Dendritic cell treated with granulocyte-macrophage colony-stimulating factor and Interleukin-4, amounts not matched to agents 40 ng/mL and 50 ng/mL, for 4 days (primary cell): ENCODE measurements at regions not wholly inside any gene's neighbourhood (a gene's known extent, or its start where the extent isn't known, plus 50 kb on each side); places are given as distances from the start of the nearest gene placed in this dataset.

ENCODE experiments used
- H3K27ac Mint-ChIP-seq: one replicate; pipeline ENCODE4 v1.8.0; 2022; ENCODE audit warnings: mild to moderate bottlenecking, mixed read lengths
- H3K27me3 Mint-ChIP-seq: one replicate; pipeline ENCODE4 v1.8.0; 2022; ENCODE audit warnings: mild to moderate bottlenecking, mixed read lengths
- H3K36me3 Mint-ChIP-seq: one replicate; pipeline ENCODE4 v1.8.0; 2022; ENCODE audit warnings: low read depth, mixed read lengths
- H3K4me1 Mint-ChIP-seq: one replicate; pipeline ENCODE4 v1.8.0; 2022; ENCODE audit warnings: low read depth, mixed read lengths
- H3K4me3 Mint-ChIP-seq: one replicate; pipeline ENCODE4 v1.8.0; 2022; ENCODE audit warnings: mild to moderate bottlenecking, moderate library complexity, mixed read lengths
- H3K9me3 Mint-ChIP-seq: one replicate; pipeline ENCODE4 v1.8.0; 2022; ENCODE audit warnings: mixed read lengths
- intact Hi-C: fragments of 100-400 bp; cut with micrococcal nuclease; formaldehyde crosslinking; loops from one replicate; pipeline ENCODE4 v1.15.0; 2022

GRCh38 chr4:179586460-179586859, 2144.2 kb upstream of the AGA start:
- no peak overlapping the region for H3K27ac Mint-ChIP-seq
- no peaks in the 10 kb centered on the region for H3K36me3 Mint-ChIP-seq
- H3K4me3 Mint-ChIP-seq = no peak overlapping the region
- H3K27me3 Mint-ChIP-seq = no peaks in the 10 kb centered on the region
- H3K9me3 Mint-ChIP-seq = peaks cover 20% of the 10 kb centered on the region
- intact Hi-C loops = no loop called here
- H3K4me1 Mint-ChIP-seq = no peaks in the 10 kb centered on the region

- Mint-ChIP-seq H3K4me1 (no peaks in the 10 kb centered on the region), H3K4me3 (no peak overlapping the region)
- intact Hi-C loops = no loop called here
Measured at GRCh38 chr4:179595671-179596410, 2153.6 kb upstream of the AGA start.

GRCh38 chr4:179596621-179597020, 2154.4 kb upstream of the AGA start:
- H3K4me1 Mint-ChIP-seq = no peaks in the 10 kb centered on the region
- no peak overlapping the region for H3K4me3 Mint-ChIP-seq
- intact Hi-C loops = no loop called here
- H3K27me3 Mint-ChIP-seq = no peaks in the 10 kb centered on the region
- H3K36me3 Mint-ChIP-seq = no peaks in the 10 kb centered on the region
- H3K9me3 Mint-ChIP-seq = peaks cover 6% of the 10 kb centered on the region
- H3K27ac Mint-ChIP-seq = no peak overlapping the region

More at GRCh38 chr4:179595671-179596410, 2153.6 kb upstream of the AGA start:
- H3K36me3 Mint-ChIP-seq = no peaks in the 10 kb centered on the region
- H3K27me3 Mint-ChIP-seq = no peaks in the 10 kb centered on the region
- peaks cover 11% of the 10 kb centered on the region for H3K9me3 Mint-ChIP-seq
- H3K27ac Mint-ChIP-seq = no peak overlapping the region

- intact Hi-C loops = no loop called here
- H3K27ac Mint-ChIP-seq = no peak overlapping the region
- H3K9me3 Mint-ChIP-seq = peaks cover 6% of the 10 kb centered on the region
- H3K27me3 Mint-ChIP-seq = no peaks in the 10 kb centered on the region
- H3K36me3 Mint-ChIP-seq = no peaks in the 10 kb centered on the region
- H3K4me1 Mint-ChIP-seq = no peaks in the 10 kb centered on the region
- no peak overlapping the region for H3K4me3 Mint-ChIP-seq
Measured at GRCh38 chr4:179597301-179597700, 2155.1 kb upstream of the AGA start.

- Mint-ChIP-seq H3K27me3 (no peaks in the 10 kb centered on the region), H3K36me3 (no peaks in the 10 kb centered on the region), H3K9me3 (peaks cover 10% of the 10 kb centered on the region), H3K27ac (no peak overlapping the region), H3K4me1 (no peaks in the 10 kb centered on the region), H3K4me3 (no peak overlapping the region)
- intact Hi-C loops = no loop called here
Measured at GRCh38 chr4:179601671-179602070, 2159.4 kb upstream of the AGA start.

- H3K27me3 Mint-ChIP-seq = no peaks in the 10 kb centered on the region
- peaks cover 26% of the 10 kb centered on the region for H3K9me3 Mint-ChIP-seq
- no peak overlapping the region for H3K27ac Mint-ChIP-seq
- H3K36me3 Mint-ChIP-seq = no peaks in the 10 kb centered on the region
- intact Hi-C loops = no loop called here
- H3K4me1 Mint-ChIP-seq = no peaks in the 10 kb centered on the region
- H3K4me3 Mint-ChIP-seq = no peak overlapping the region
Measured at GRCh38 chr4:179605196-179605595, 2163.0 kb upstream of the AGA start.

GRCh38 chr4:179607003-179607402, 2164.8 kb upstream of the AGA start:
- no peak overlapping the region for H3K4me3 Mint-ChIP-seq
- H3K9me3 Mint-ChIP-seq = peaks cover 26% of the 10 kb centered on the region
- H3K27me3 Mint-ChIP-seq = no peaks in the 10 kb centered on the region
- intact Hi-C loops = no loop called here
- H3K27ac Mint-ChIP-seq = no peak overlapping the region
- no peaks in the 10 kb centered on the region for H3K4me1 Mint-ChIP-seq
- no peaks in the 10 kb centered on the region for H3K36me3 Mint-ChIP-seq

- Mint-ChIP-seq H3K4me3 (no peak overlapping the region), H3K9me3 (peaks cover 18% of the 10 kb centered on the region), H3K4me1 (no peaks in the 10 kb centered on the region), H3K27me3 (no peaks in the 10 kb centered on the region), H3K36me3 (no peaks in the 10 kb centered on the region), H3K27ac (no peak overlapping the region)
- intact Hi-C loops = no loop called here
Measured at GRCh38 chr4:179615704-179616103, 2173.5 kb upstream of the AGA start.

GRCh38 chr4:179618966-179619365, 2176.7 kb upstream of the AGA start:
- Mint-ChIP-seq H3K36me3 (no peaks in the 10 kb centered on the region), H3K4me3 (no peak overlapping the region), H3K4me1 (no peaks in the 10 kb centered on the region), H3K27me3 (no peaks in the 10 kb centered on the region), H3K9me3 (peaks cover 3% of the 10 kb centered on the region), H3K27ac (no peak overlapping the region)
- intact Hi-C loops = no loop called here

- Mint-ChIP-seq H3K9me3 (no peaks in the 10 kb centered on the region), H3K27me3 (no peaks in the 10 kb centered on the region), H3K4me1 (no peaks in the 10 kb centered on the region), H3K27ac (no peak overlapping the region), H3K4me3 (no peak overlapping the region), H3K36me3 (no peaks in the 10 kb centered on the region)
- intact Hi-C loops = no loop called here
Measured at GRCh38 chr4:179624768-179625181, 2182.5 kb upstream of the AGA start.

GRCh38 chr4:179625406-179625805, 2183.2 kb upstream of the AGA start:
- Mint-ChIP-seq H3K36me3 (no peaks in the 10 kb centered on the region), H3K4me3 (no peak overlapping the region), H3K9me3 (no peaks in the 10 kb centered on the region), H3K4me1 (no peaks in the 10 kb centered on the region), H3K27me3 (no peaks in the 10 kb centered on the region), H3K27ac (no peak overlapping the region)
- intact Hi-C loops = no loop called here

- H3K27ac Mint-ChIP-seq = no peak overlapping the region
- intact Hi-C loops = no loop called here
Measured at GRCh38 chr4:179626687-179627086, 2184.4 kb upstream of the AGA start.

GRCh38 chr4:179631321-179631720, 2189.1 kb upstream of the AGA start:
- Mint-ChIP-seq H3K4me1 (no peaks in the 10 kb centered on the region), H3K4me3 (no peak overlapping the region), H3K27ac (no peak overlapping the region), H3K9me3 (peaks cover 12% of the 10 kb centered on the region), H3K27me3 (no peaks in the 10 kb centered on the region), H3K36me3 (no peaks in the 10 kb centered on the region)
- intact Hi-C loops = no loop called here

More at GRCh38 chr4:179626687-179627086, 2184.4 kb upstream of the AGA start:
- Mint-ChIP-seq H3K4me1 (no peaks in the 10 kb centered on the region), H3K9me3 (no peaks in the 10 kb centered on the region), H3K4me3 (no peak overlapping the region), H3K36me3 (no peaks in the 10 kb centered on the region), H3K27me3 (no peaks in the 10 kb centered on the region)

GRCh38 chr4:179634862-179635261, 2192.6 kb upstream of the AGA start:
- Mint-ChIP-seq H3K9me3 (peaks cover 46% of the 10 kb centered on the region), H3K36me3 (no peaks in the 10 kb centered on the region), H3K27me3 (no peaks in the 10 kb centered on the region), H3K4me3 (no peak overlapping the region), H3K4me1 (no peaks in the 10 kb centered on the region), H3K27ac (no peak overlapping the region)
- intact Hi-C loops = no loop called here

- Mint-ChIP-seq H3K27me3 (no peaks in the 10 kb centered on the region), H3K4me1 (no peaks in the 10 kb centered on the region), H3K36me3 (no peaks in the 10 kb centered on the region), H3K4me3 (no peak overlapping the region), H3K27ac (no peak overlapping the region), H3K9me3 (peaks cover 37% of the 10 kb centered on the region)
- intact Hi-C loops = no loop called here
Measured at GRCh38 chr4:179662522-179662921, 2220.3 kb upstream of the AGA start.
